ENCODE measurements at regions not wholly inside any gene's neighbourhood (a gene's known extent, or its start where the extent isn't known, plus 50 kb on each side); places are given as distances from the start of the nearest gene placed in this dataset.

DNA sequence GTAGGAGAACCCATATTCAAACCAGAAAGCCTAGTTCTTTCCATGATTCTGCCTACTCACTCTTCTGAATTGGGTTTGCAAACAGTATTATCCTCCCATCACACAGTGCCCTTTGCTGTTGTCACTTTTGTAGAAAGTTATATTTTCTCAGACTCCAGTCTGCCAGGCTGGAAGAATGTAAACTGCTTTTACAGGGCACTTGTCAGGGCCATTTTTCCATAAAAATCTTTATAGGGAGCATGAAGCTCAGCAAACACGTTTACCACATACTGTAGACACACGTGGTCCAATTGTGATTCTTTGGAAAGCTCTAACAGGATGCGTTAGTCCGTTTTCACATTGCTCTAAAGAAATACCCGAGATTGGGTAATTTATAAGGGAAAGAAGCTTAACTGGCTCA lies 204.0 kb downstream of the KCNN2 start:
- DNase-seq (ENCODE audit: low spot score) (no peak), ATAC-seq (no peak)
- POLR2A ChIA-PET: no interaction called here
- TF ChIP-seq, protein P1, sequence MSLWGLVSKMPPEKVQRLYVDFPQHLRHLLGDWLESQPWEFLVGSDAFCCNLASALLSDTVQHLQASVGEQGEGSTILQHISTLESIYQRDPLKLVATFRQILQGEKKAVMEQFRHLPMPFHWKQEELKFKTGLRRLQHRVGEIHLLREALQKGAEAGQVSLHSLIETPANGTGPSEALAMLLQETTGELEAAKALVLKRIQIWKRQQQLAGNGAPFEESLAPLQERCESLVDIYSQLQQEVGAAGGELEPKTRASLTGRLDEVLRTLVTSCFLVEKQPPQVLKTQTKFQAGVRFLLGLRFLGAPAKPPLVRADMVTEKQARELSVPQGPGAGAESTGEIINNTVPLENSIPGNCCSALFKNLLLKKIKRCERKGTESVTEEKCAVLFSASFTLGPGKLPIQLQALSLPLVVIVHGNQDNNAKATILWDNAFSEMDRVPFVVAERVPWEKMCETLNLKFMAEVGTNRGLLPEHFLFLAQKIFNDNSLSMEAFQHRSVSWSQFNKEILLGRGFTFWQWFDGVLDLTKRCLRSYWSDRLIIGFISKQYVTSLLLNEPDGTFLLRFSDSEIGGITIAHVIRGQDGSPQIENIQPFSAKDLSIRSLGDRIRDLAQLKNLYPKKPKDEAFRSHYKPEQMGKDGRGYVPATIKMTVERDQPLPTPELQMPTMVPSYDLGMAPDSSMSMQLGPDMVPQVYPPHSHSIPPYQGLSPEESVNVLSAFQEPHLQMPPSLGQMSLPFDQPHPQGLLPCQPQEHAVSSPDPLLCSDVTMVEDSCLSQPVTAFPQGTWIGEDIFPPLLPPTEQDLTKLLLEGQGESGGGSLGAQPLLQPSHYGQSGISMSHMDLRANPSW (CRISPR knock-in tag; conservative IDR thresholded peaks at IDR 0.05; ENCODE audit: low read depth): no peak
- TF ChIP-seq, protein P2, sequence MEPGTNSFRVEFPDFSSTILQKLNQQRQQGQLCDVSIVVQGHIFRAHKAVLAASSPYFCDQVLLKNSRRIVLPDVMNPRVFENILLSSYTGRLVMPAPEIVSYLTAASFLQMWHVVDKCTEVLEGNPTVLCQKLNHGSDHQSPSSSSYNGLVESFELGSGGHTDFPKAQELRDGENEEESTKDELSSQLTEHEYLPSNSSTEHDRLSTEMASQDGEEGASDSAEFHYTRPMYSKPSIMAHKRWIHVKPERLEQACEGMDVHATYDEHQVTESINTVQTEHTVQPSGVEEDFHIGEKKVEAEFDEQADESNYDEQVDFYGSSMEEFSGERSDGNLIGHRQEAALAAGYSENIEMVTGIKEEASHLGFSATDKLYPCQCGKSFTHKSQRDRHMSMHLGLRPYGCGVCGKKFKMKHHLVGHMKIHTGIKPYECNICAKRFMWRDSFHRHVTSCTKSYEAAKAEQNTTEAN (CRISPR knock-in tag; IDR thresholded peaks at IDR 0.05): no peak
- no peak for TF ChIP-seq KAT7 (CRISPR knock-in tag; IDR thresholded peaks at IDR 0.05; ENCODE audit: borderline replicate concordance)
- TF ChIP-seq SMAD3 (CRISPR knock-in tag; IDR thresholded peaks at IDR 0.05; ENCODE audit: borderline replicate concordance): no peak
- TF ChIP-seq, protein P3, sequence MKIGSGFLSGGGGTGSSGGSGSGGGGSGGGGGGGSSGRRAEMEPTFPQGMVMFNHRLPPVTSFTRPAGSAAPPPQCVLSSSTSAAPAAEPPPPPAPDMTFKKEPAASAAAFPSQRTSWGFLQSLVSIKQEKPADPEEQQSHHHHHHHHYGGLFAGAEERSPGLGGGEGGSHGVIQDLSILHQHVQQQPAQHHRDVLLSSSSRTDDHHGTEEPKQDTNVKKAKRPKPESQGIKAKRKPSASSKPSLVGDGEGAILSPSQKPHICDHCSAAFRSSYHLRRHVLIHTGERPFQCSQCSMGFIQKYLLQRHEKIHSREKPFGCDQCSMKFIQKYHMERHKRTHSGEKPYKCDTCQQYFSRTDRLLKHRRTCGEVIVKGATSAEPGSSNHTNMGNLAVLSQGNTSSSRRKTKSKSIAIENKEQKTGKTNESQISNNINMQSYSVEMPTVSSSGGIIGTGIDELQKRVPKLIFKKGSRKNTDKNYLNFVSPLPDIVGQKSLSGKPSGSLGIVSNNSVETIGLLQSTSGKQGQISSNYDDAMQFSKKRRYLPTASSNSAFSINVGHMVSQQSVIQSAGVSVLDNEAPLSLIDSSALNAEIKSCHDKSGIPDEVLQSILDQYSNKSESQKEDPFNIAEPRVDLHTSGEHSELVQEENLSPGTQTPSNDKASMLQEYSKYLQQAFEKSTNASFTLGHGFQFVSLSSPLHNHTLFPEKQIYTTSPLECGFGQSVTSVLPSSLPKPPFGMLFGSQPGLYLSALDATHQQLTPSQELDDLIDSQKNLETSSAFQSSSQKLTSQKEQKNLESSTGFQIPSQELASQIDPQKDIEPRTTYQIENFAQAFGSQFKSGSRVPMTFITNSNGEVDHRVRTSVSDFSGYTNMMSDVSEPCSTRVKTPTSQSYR (CRISPR knock-in tag; IDR thresholded peaks at IDR 0.05): no peak
- no peak for TF ChIP-seq ZNF416 (CRISPR knock-in tag; IDR thresholded peaks at IDR 0.05)
- TF ChIP-seq NR3C1 (CRISPR knock-in tag; conservative IDR thresholded peaks at IDR 0.05; ENCODE audit: low read depth): no peak
- no peak for TF ChIP-seq TP53 (CRISPR knock-in tag; IDR thresholded peaks at IDR 0.05)
- TF ChIP-seq, protein P4, sequence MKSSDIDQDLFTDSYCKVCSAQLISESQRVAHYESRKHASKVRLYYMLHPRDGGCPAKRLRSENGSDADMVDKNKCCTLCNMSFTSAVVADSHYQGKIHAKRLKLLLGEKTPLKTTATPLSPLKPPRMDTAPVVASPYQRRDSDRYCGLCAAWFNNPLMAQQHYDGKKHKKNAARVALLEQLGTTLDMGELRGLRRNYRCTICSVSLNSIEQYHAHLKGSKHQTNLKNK (CRISPR knock-in tag; IDR thresholded peaks at IDR 0.05): no peak
- TF ChIP-seq MYBL2 (CRISPR knock-in tag; IDR thresholded peaks at IDR 0.05): no peak
- TF ChIP-seq SMAD4 (CRISPR knock-in tag; IDR thresholded peaks at IDR 0.05): no peak
- TF ChIP-seq GABPB1 (CRISPR knock-in tag; IDR thresholded peaks at IDR 0.05): no peak
- TF ChIP-seq, protein P5, sequence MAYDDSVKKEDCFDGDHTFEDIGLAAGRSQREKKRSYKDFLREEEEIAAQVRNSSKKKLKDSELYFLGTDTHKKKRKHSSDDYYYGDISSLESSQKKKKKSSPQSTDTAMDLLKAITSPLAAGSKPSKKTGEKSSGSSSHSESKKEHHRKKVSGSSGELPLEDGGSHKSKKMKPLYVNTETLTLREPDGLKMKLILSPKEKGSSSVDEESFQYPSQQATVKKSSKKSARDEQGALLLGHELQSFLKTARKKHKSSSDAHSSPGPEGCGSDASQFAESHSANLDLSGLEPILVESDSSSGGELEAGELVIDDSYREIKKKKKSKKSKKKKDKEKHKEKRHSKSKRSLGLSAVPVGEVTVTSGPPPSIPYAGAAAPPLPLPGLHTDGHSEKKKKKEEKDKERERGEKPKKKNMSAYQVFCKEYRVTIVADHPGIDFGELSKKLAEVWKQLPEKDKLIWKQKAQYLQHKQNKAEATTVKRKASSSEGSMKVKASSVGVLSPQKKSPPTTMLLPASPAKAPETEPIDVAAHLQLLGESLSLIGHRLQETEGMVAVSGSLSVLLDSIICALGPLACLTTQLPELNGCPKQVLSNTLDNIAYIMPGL (CRISPR knock-in tag; IDR thresholded peaks at IDR 0.05): no peak
- TF ChIP-seq, protein P6, sequence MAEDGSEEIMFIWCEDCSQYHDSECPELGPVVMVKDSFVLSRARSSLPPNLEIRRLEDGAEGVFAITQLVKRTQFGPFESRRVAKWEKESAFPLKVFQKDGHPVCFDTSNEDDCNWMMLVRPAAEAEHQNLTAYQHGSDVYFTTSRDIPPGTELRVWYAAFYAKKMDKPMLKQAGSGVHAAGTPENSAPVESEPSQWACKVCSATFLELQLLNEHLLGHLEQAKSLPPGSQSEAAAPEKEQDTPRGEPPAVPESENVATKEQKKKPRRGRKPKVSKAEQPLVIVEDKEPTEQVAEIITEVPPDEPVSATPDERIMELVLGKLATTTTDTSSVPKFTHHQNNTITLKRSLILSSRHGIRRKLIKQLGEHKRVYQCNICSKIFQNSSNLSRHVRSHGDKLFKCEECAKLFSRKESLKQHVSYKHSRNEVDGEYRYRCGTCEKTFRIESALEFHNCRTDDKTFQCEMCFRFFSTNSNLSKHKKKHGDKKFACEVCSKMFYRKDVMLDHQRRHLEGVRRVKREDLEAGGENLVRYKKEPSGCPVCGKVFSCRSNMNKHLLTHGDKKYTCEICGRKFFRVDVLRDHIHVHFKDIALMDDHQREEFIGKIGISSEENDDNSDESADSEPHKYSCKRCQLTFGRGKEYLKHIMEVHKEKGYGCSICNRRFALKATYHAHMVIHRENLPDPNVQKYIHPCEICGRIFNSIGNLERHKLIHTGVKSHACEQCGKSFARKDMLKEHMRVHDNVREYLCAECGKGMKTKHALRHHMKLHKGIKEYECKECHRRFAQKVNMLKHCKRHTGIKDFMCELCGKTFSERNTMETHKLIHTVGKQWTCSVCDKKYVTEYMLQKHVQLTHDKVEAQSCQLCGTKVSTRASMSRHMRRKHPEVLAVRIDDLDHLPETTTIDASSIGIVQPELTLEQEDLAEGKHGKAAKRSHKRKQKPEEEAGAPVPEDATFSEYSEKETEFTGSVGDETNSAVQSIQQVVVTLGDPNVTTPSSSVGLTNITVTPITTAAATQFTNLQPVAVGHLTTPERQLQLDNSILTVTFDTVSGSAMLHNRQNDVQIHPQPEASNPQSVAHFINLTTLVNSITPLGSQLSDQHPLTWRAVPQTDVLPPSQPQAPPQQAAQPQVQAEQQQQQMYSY (CRISPR knock-in tag; IDR thresholded peaks at IDR 0.05): no peak
- TF ChIP-seq MXD4 (CRISPR knock-in tag; IDR thresholded peaks at IDR 0.05; ENCODE audit: borderline replicate concordance): no peak
- TF ChIP-seq NR1H2 (CRISPR knock-in tag; IDR thresholded peaks at IDR 0.05): no peak
- TF ChIP-seq ATF1 (CRISPR knock-in tag; IDR thresholded peaks at IDR 0.05): no peak
- TF ChIP-seq JUN (CRISPR knock-in tag; IDR thresholded peaks at IDR 0.05): no peak
- no peak for TF ChIP-seq ZBTB21 (CRISPR knock-in tag; IDR thresholded peaks at IDR 0.05; ENCODE audit: borderline replicate concordance)
- H3K27me3 Mint-ChIP-seq (ENCODE audit: low read depth): no peaks in the 10 kb centered on the region
- H3K9me3 Mint-ChIP-seq: peaks cover 30% of the 10 kb centered on the region
- CTCF ChIA-PET: no interaction called here
- peaks cover 3% of the 10 kb centered on the region for H3K36me3 Mint-ChIP-seq
- no peak overlapping the region for H3K4me3 Mint-ChIP-seq
- no peaks in the 10 kb centered on the region for H3K4me1 Mint-ChIP-seq
- no peak overlapping the region for H3K27ac Mint-ChIP-seq
